ENCODE measurements at regions not wholly inside any gene's neighbourhood (a gene's known extent, or its start where the extent isn't known, plus 50 kb on each side); places are given as distances from the start of the nearest gene placed in this dataset.

GRCh38 chr2:34995196-34995595 is 1360.4 kb upstream of the CRIM1 start:
- TF ChIP-seq CTCF (IDR thresholded peaks at IDR 0.05; ENCODE audit: low read depth, low read length) (no peak), POLR2A (IDR thresholded peaks at IDR 0.05; ENCODE audit: extremely low read depth, insufficient read length) (no peak), MYC (IDR thresholded peaks at IDR 0.05; ENCODE audit: low read depth, low read length) (no peak), MAX (IDR thresholded peaks at IDR 0.05; ENCODE audit: low read depth, low read length) (no peak)
- no peak for DNase-seq (ENCODE audit: low read depth)
- no peak overlapping the region for H3K4me3 ChIP-seq (ENCODE audit: low read depth, low read length)

- DNase-seq (ENCODE audit: low read depth), result no peak
- TF ChIP-seq MYC (IDR thresholded peaks at IDR 0.05; ENCODE audit: low read depth, low read length) (no peak), POLR2A (IDR thresholded peaks at IDR 0.05; ENCODE audit: extremely low read depth, insufficient read length) (no peak), MAX (IDR thresholded peaks at IDR 0.05; ENCODE audit: low read depth, low read length) (no peak), CTCF (IDR thresholded peaks at IDR 0.05; ENCODE audit: low read depth, low read length) (no peak)
- H3K4me3 ChIP-seq (ENCODE audit: low read depth, low read length), result no peak overlapping the region
Measured at GRCh38 chr2:34991508-34992274, 1363.9 kb upstream of the CRIM1 start.

GRCh38 chr2:34985474-34985873 is 1370.1 kb upstream of the CRIM1 start:
- DNase-seq (ENCODE audit: low read depth), result no peak
- no peak overlapping the region for H3K4me3 ChIP-seq (ENCODE audit: low read depth, low read length)
- TF ChIP-seq POLR2A (IDR thresholded peaks at IDR 0.05; ENCODE audit: extremely low read depth, insufficient read length) (no peak), CTCF (IDR thresholded peaks at IDR 0.05; ENCODE audit: low read depth, low read length) (no peak), MYC (IDR thresholded peaks at IDR 0.05; ENCODE audit: low read depth, low read length) (no peak), MAX (IDR thresholded peaks at IDR 0.05; ENCODE audit: low read depth, low read length) (no peak)

- DNase-seq (ENCODE audit: low read depth), result no peak
- TF ChIP-seq POLR2A (IDR thresholded peaks at IDR 0.05; ENCODE audit: extremely low read depth, insufficient read length) (no peak), CTCF (IDR thresholded peaks at IDR 0.05; ENCODE audit: low read depth, low read length) (no peak), MYC (IDR thresholded peaks at IDR 0.05; ENCODE audit: low read depth, low read length) (no peak), MAX (IDR thresholded peaks at IDR 0.05; ENCODE audit: low read depth, low read length) (no peak)
- no peak overlapping the region for H3K4me3 ChIP-seq (ENCODE audit: low read depth, low read length)
Measured at GRCh38 chr2:34980689-34981088, 1374.9 kb upstream of the CRIM1 start.

GRCh38 chr2:34979148-34979547 is 1376.4 kb upstream of the CRIM1 start:
- TF ChIP-seq MYC (IDR thresholded peaks at IDR 0.05; ENCODE audit: low read depth, low read length) (no peak), MAX (IDR thresholded peaks at IDR 0.05; ENCODE audit: low read depth, low read length) (no peak), POLR2A (IDR thresholded peaks at IDR 0.05; ENCODE audit: extremely low read depth, insufficient read length) (no peak), CTCF (IDR thresholded peaks at IDR 0.05; ENCODE audit: low read depth, low read length) (no peak)
- no peak overlapping the region for H3K4me3 ChIP-seq (ENCODE audit: low read depth, low read length)
- no peak for DNase-seq (ENCODE audit: low read depth)
